Activated naive CD8-positive, alpha-beta T cell treated with anti-CD3 and anti-CD28 coated beads, Interleukin-2, amount 10 ng/mL, durations not matched to agents 7 days and 5 days (primary cell): ENCODE measurements at regions not wholly inside any gene's neighbourhood (a gene's known extent, or its start where the extent isn't known, plus 50 kb on each side); places are given as distances from the start of the nearest gene placed in this dataset.

Source experiments
- ATAC-seq: fragments of 150-1000 bp; cut with Tn5 transposase; one replicate; pipeline ENCODE4 v1.10.0; 2021; ENCODE audit warnings: low read depth, moderate library complexity
- POLR2A ChIA-PET: fragments of 350-600 bp; sonication (Branson Sonifier 250); formaldehyde crosslinking; loops from one replicate; lab custom pipeline; 2021; ENCODE audit warnings: antibody characterized with exemption; lab: Charles Lee
- DNase-seq: peaks from one replicate; pipeline ENCODE4 v3.0.0; 2021
- H3K27ac Mint-ChIP-seq: one replicate; pipeline ENCODE4 v1.8.0; 2022; ENCODE audit warnings: mild to moderate bottlenecking, mixed read lengths
- H3K27me3 Mint-ChIP-seq: one replicate; pipeline ENCODE4 v1.8.0; 2022; ENCODE audit warnings: mild to moderate bottlenecking, moderate library complexity, mixed read lengths
- H3K36me3 Mint-ChIP-seq: one replicate; pipeline ENCODE4 v1.8.0; 2021; ENCODE audit warnings: mild to moderate bottlenecking, mixed read lengths
- H3K4me1 Mint-ChIP-seq: one replicate; pipeline ENCODE4 v1.8.0; 2021; ENCODE audit warnings: mixed read lengths
- H3K4me3 Mint-ChIP-seq: one replicate; pipeline ENCODE4 v1.8.0; 2022; ENCODE audit warnings: mild to moderate bottlenecking, moderate library complexity, mixed read lengths
- H3K9me3 Mint-ChIP-seq: one replicate; pipeline ENCODE4 v1.8.0; 2021; ENCODE audit warnings: mixed read lengths

- Mint-ChIP-seq H3K4me3 (no peak overlapping the region), H3K36me3 (no peaks in the 10 kb centered on the region), H3K4me1 (no peaks in the 10 kb centered on the region), H3K27ac (no peak overlapping the region), H3K27me3 (no peaks in the 10 kb centered on the region), H3K9me3 (no peaks in the 10 kb centered on the region)
- no peak for ATAC-seq
- no peak for DNase-seq
- POLR2A ChIA-PET, result no interaction called here
These were observed 208.5 kb downstream of the C12orf50 start for GRCh38 chr12:87820524-87821202.

- H3K4me1 Mint-ChIP-seq, result no peaks in the 10 kb centered on the region
- ATAC-seq (no peak), DNase-seq (no peak)
- H3K27me3 Mint-ChIP-seq, result no peaks in the 10 kb centered on the region
- POLR2A ChIA-PET, result no interaction called here
- no peak overlapping the region for H3K27ac Mint-ChIP-seq
- H3K4me3 Mint-ChIP-seq, result no peak overlapping the region
- no peaks in the 10 kb centered on the region for H3K36me3 Mint-ChIP-seq
- no peaks in the 10 kb centered on the region for H3K9me3 Mint-ChIP-seq
These were observed 210.8 kb downstream of the C12orf50 start for GRCh38 chr12:87818441-87818840.

GRCh38 chr12:87815771-87816585 lies 213.2 kb downstream of the C12orf50 start:
- no peaks in the 10 kb centered on the region for H3K27me3 Mint-ChIP-seq
- no peaks in the 10 kb centered on the region for H3K4me1 Mint-ChIP-seq
- no peak overlapping the region for H3K27ac Mint-ChIP-seq
- DNase-seq (no peak), ATAC-seq (no peak)
- no peak overlapping the region for H3K4me3 Mint-ChIP-seq
- no peaks in the 10 kb centered on the region for H3K9me3 Mint-ChIP-seq
- POLR2A ChIA-PET, result no interaction called here
- H3K36me3 Mint-ChIP-seq, result no peaks in the 10 kb centered on the region

- Mint-ChIP-seq H3K36me3 (no peaks in the 10 kb centered on the region), H3K4me1 (no peaks in the 10 kb centered on the region), H3K4me3 (no peak overlapping the region), H3K9me3 (no peaks in the 10 kb centered on the region), H3K27ac (no peak overlapping the region), H3K27me3 (no peaks in the 10 kb centered on the region)
- ATAC-seq (no peak), DNase-seq (no peak)
- POLR2A ChIA-PET, result no interaction called here
These were observed 214.6 kb downstream of the C12orf50 start for GRCh38 chr12:87814625-87815024.

GRCh38 chr12:87813476-87814234 lies 215.5 kb downstream of the C12orf50 start:
- no peak overlapping the region for H3K27ac Mint-ChIP-seq
- H3K9me3 Mint-ChIP-seq, result no peaks in the 10 kb centered on the region
- no peaks in the 10 kb centered on the region for H3K27me3 Mint-ChIP-seq
- no peak overlapping the region for H3K4me3 Mint-ChIP-seq
- no peaks in the 10 kb centered on the region for H3K36me3 Mint-ChIP-seq
- ATAC-seq (no peak), DNase-seq (no peak)
- POLR2A ChIA-PET, result no interaction called here
- no peaks in the 10 kb centered on the region for H3K4me1 Mint-ChIP-seq

GRCh38 chr12:87812681-87813080 lies 216.5 kb downstream of the C12orf50 start:
- H3K9me3 Mint-ChIP-seq, result no peaks in the 10 kb centered on the region
- DNase-seq (no peak), ATAC-seq (no peak)
- H3K27ac Mint-ChIP-seq, result no peak overlapping the region
- no peaks in the 10 kb centered on the region for H3K27me3 Mint-ChIP-seq
- no peak overlapping the region for H3K4me3 Mint-ChIP-seq
- POLR2A ChIA-PET, result no interaction called here
- H3K4me1 Mint-ChIP-seq, result no peaks in the 10 kb centered on the region
- H3K36me3 Mint-ChIP-seq, result no peaks in the 10 kb centered on the region

- H3K4me3 Mint-ChIP-seq, result no peak overlapping the region
- no peaks in the 10 kb centered on the region for H3K4me1 Mint-ChIP-seq
- H3K27ac Mint-ChIP-seq, result no peak overlapping the region
- no peaks in the 10 kb centered on the region for H3K27me3 Mint-ChIP-seq
- no peak for DNase-seq
- H3K36me3 Mint-ChIP-seq, result no peaks in the 10 kb centered on the region
- H3K9me3 Mint-ChIP-seq, result no peaks in the 10 kb centered on the region
- no peak for ATAC-seq
- POLR2A ChIA-PET, result no interaction called here
These were observed 217.2 kb downstream of the C12orf50 start for GRCh38 chr12:87812030-87812429.

GRCh38 chr12:87809916-87810315 lies 219.3 kb downstream of the C12orf50 start:
- Mint-ChIP-seq H3K27ac (no peak overlapping the region), H3K36me3 (no peaks in the 10 kb centered on the region), H3K4me1 (no peaks in the 10 kb centered on the region), H3K4me3 (no peak overlapping the region), H3K9me3 (no peaks in the 10 kb centered on the region), H3K27me3 (no peaks in the 10 kb centered on the region)
- POLR2A ChIA-PET, result no interaction called here
- DNase-seq, result no peak
- no peak for ATAC-seq

GRCh38 chr12:87807086-87807485 lies 222.1 kb downstream of the C12orf50 start:
- no peak overlapping the region for H3K4me3 Mint-ChIP-seq
- DNase-seq, result no peak
- no peaks in the 10 kb centered on the region for H3K36me3 Mint-ChIP-seq
- POLR2A ChIA-PET, result no interaction called here
- H3K27ac Mint-ChIP-seq, result no peak overlapping the region
- H3K4me1 Mint-ChIP-seq, result no peaks in the 10 kb centered on the region
- no peaks in the 10 kb centered on the region for H3K9me3 Mint-ChIP-seq
- H3K27me3 Mint-ChIP-seq, result no peaks in the 10 kb centered on the region
- ATAC-seq, result no peak

GRCh38 chr12:87806310-87806709 lies 222.9 kb downstream of the C12orf50 start:
- Mint-ChIP-seq H3K27me3 (no peaks in the 10 kb centered on the region), H3K36me3 (no peaks in the 10 kb centered on the region), H3K27ac (no peak overlapping the region), H3K4me3 (no peak overlapping the region), H3K4me1 (no peaks in the 10 kb centered on the region), H3K9me3 (no peaks in the 10 kb centered on the region)
- no peak for DNase-seq
- POLR2A ChIA-PET, result no interaction called here
- ATAC-seq, result no peak

- no peaks in the 10 kb centered on the region for H3K36me3 Mint-ChIP-seq
- DNase-seq (no peak), ATAC-seq (no peak)
- peaks cover 1% of the 10 kb centered on the region for H3K9me3 Mint-ChIP-seq
- no peaks in the 10 kb centered on the region for H3K4me1 Mint-ChIP-seq
- no peaks in the 10 kb centered on the region for H3K27me3 Mint-ChIP-seq
- H3K4me3 Mint-ChIP-seq, result no peak overlapping the region
- no peak overlapping the region for H3K27ac Mint-ChIP-seq
- POLR2A ChIA-PET, result no interaction called here
These were observed 224.8 kb downstream of the C12orf50 start for GRCh38 chr12:87804386-87804785.

- Mint-ChIP-seq H3K27ac (no peak overlapping the region), H3K36me3 (no peaks in the 10 kb centered on the region), H3K9me3 (peaks cover 1% of the 10 kb centered on the region), H3K4me3 (no peak overlapping the region), H3K27me3 (no peaks in the 10 kb centered on the region), H3K4me1 (no peaks in the 10 kb centered on the region)
- DNase-seq (no peak), ATAC-seq (no peak)
- POLR2A ChIA-PET, result no interaction called here
These were observed 226.5 kb downstream of the C12orf50 start for GRCh38 chr12:87802721-87803011.

- ATAC-seq (no peak), DNase-seq (no peak)
- Mint-ChIP-seq H3K9me3 (peaks cover 1% of the 10 kb centered on the region), H3K4me1 (no peaks in the 10 kb centered on the region), H3K4me3 (no peak overlapping the region), H3K27me3 (no peaks in the 10 kb centered on the region), H3K27ac (no peak overlapping the region), H3K36me3 (no peaks in the 10 kb centered on the region)
- POLR2A ChIA-PET, result no interaction called here
These were observed 227.1 kb downstream of the C12orf50 start for GRCh38 chr12:87801860-87802720.
